CD4-positive, CD25-positive, alpha-beta regulatory T cell (primary cell): ENCODE measurements at regions not wholly inside any gene's neighbourhood (a gene's known extent, or its start where the extent isn't known, plus 50 kb on each side); places are given as distances from the start of the nearest gene placed in this dataset.

Source experiments
- ATAC-seq, 2 donors: fragments of 150-1000 bp; cut with Tn5 transposase; one replicate each; pipeline ENCODE4 v1.10.0; 2021; ENCODE audit warnings: low read depth in 2 of 2, moderate number of reproducible peaks in 2 of 2, moderate library complexity in 1 of 2
- DNase-seq, 3 donors: peaks; one replicate each; pipeline versions ENCODE4 v3.0.0 to v3.0.0-alpha.2; 2012 to 2022; ENCODE audit warnings: mixed read lengths in 1 of 3
- H3K27ac ChIP-seq: one replicate; pipeline ENCODE4 v1.7.0; 2013; ENCODE audit warnings: mild to moderate bottlenecking, low read length; ENCODE audit not compliant: insufficient read depth, poor library complexity, severe bottlenecking
- H3K27me3 ChIP-seq: one replicate; pipeline ENCODE4 v1.7.0; 2013; ENCODE audit warnings: low read length; ENCODE audit not compliant: control insufficient read depth, insufficient read depth
- H3K36me3 ChIP-seq: one replicate; pipeline ENCODE4 v1.7.0; 2013; ENCODE audit warnings: mild to moderate bottlenecking, low read length, moderate library complexity; ENCODE audit not compliant: control insufficient read depth, insufficient read depth
- H3K4me1 ChIP-seq: 2 replicates; pipeline ENCODE4 v1.7.0; 2013; ENCODE audit warnings: mild to moderate bottlenecking, low read length; ENCODE audit not compliant: insufficient read depth, control insufficient read depth, poor library complexity, severe bottlenecking
- H3K4me3 ChIP-seq: one replicate; pipeline ENCODE4 v1.7.0; 2013; ENCODE audit warnings: low read depth, mild to moderate bottlenecking, low read length, moderate library complexity
- H3K9me3 ChIP-seq, 2 experiments: 1 replicate in 1 of 2; 2 replicates in 1 of 2; pipeline ENCODE4 v1.7.0; 2013; ENCODE audit warnings: low read length in 2 of 2, mild to moderate bottlenecking in 1 of 2, moderate library complexity in 1 of 2; ENCODE audit not compliant: control insufficient read depth in 2 of 2
- H3K27ac Mint-ChIP-seq, 3 donors: one replicate each; pipeline ENCODE4 v1.8.0; 2020 to 2022; ENCODE audit warnings: mild to moderate bottlenecking in 3 of 3, mixed read lengths in 3 of 3, moderate library complexity in 2 of 3
- H3K27me3 Mint-ChIP-seq: one replicate; pipeline ENCODE4 v1.8.0; 2022; ENCODE audit warnings: mild to moderate bottlenecking, mixed read lengths
- H3K36me3 Mint-ChIP-seq: one replicate; pipeline ENCODE4 v1.8.0; 2020; ENCODE audit warnings: mixed read lengths
- H3K4me1 Mint-ChIP-seq, 4 donors: one replicate each; pipeline ENCODE4 v1.8.0; 2020 to 2022; ENCODE audit warnings: mixed read lengths in 4 of 4, mild to moderate bottlenecking in 1 of 4
- H3K4me3 Mint-ChIP-seq, 4 donors: one replicate each; pipeline ENCODE4 v1.8.0; 2020 to 2022; ENCODE audit warnings: mild to moderate bottlenecking in 4 of 4, mixed read lengths in 4 of 4, moderate library complexity in 3 of 4
- H3K9me3 Mint-ChIP-seq, 7 donors: one replicate each; pipeline ENCODE4 v1.8.0; 2020 to 2022; ENCODE audit warnings: mixed read lengths in 7 of 7, mild to moderate bottlenecking in 3 of 7, moderate library complexity in 2 of 7

- Mint-ChIP-seq H3K9me3 (peaks cover 1 to 15% (median 7%) of the 10 kb centered on the region in 7 donors), H3K36me3 (no peaks in the 10 kb centered on the region), H3K27me3 (no peaks in the 10 kb centered on the region), H3K4me3 (no peak overlapping the region), H3K27ac (no peak overlapping the region), H3K4me1 (no peaks in the 10 kb centered on the region)
- Histone ChIP-seq H3K36me3 (no peaks in the 10 kb centered on the region), H3K27me3 (no peaks in the 10 kb centered on the region), H3K4me1 (no peaks in the 10 kb centered on the region), H3K27ac (no peak overlapping the region), H3K4me3 (no peak overlapping the region), H3K9me3 (peaks cover 2 to 5% of the 10 kb centered on the region in 2 experiments)
- ATAC-seq (no peak), DNase-seq (no peak)
These were observed 284.9 kb upstream of the IRX1 start for GRCh38 chr5:3310541-3311261.

- H3K36me3 Mint-ChIP-seq, result no peaks in the 10 kb centered on the region
- H3K4me3 Mint-ChIP-seq, result no peak overlapping the region
- Histone ChIP-seq H3K4me1 (no peaks in the 10 kb centered on the region), H3K27ac (no peak overlapping the region), H3K27me3 (no peaks in the 10 kb centered on the region), H3K4me3 (no peak overlapping the region), H3K36me3 (no peaks in the 10 kb centered on the region), H3K9me3 (peaks cover 2 to 5% of the 10 kb centered on the region in 2 experiments)
- ATAC-seq (no peak), DNase-seq (no peak)
- no peaks in the 10 kb centered on the region for H3K4me1 Mint-ChIP-seq
- H3K9me3 Mint-ChIP-seq, result peaks cover 3 to 13% (median 9%) of the 10 kb centered on the region in 7 donors
- H3K27ac Mint-ChIP-seq, result no peak overlapping the region
- no peaks in the 10 kb centered on the region for H3K27me3 Mint-ChIP-seq
These were observed 286.1 kb upstream of the IRX1 start for GRCh38 chr5:3309538-3309937.

GRCh38 chr5:3307982-3308621 is 287.5 kb upstream of the IRX1 start:
- Histone ChIP-seq H3K36me3 (no peaks in the 10 kb centered on the region), H3K27me3 (no peaks in the 10 kb centered on the region), H3K9me3 (peaks cover 2 to 4% of the 10 kb centered on the region in 2 experiments), H3K4me1 (no peaks in the 10 kb centered on the region), H3K27ac (no peak overlapping the region), H3K4me3 (no peak overlapping the region)
- H3K4me1 Mint-ChIP-seq, result no peaks in the 10 kb centered on the region
- no peak overlapping the region for H3K27ac Mint-ChIP-seq
- H3K36me3 Mint-ChIP-seq, result no peaks in the 10 kb centered on the region
- ATAC-seq (no peak), DNase-seq (no peak)
- H3K9me3 Mint-ChIP-seq, result peaks cover 1 to 13% (median 4%) of the 10 kb centered on the region in 7 donors
- no peak overlapping the region for H3K4me3 Mint-ChIP-seq
- no peaks in the 10 kb centered on the region for H3K27me3 Mint-ChIP-seq

- no peaks in the 10 kb centered on the region for H3K27me3 Mint-ChIP-seq
- H3K9me3 Mint-ChIP-seq, result peaks cover 0 to 12% (median 4%) of the 10 kb centered on the region in 7 donors
- H3K36me3 Mint-ChIP-seq, result no peaks in the 10 kb centered on the region
- no peak overlapping the region for H3K27ac Mint-ChIP-seq
- no peaks in the 10 kb centered on the region for H3K4me1 Mint-ChIP-seq
- ATAC-seq (no peak), DNase-seq (no peak)
- H3K36me3 ChIP-seq, result no peaks in the 10 kb centered on the region
- H3K27me3 ChIP-seq, result no peaks in the 10 kb centered on the region
- H3K9me3 ChIP-seq, result no peaks in the 10 kb centered on the region
- H3K4me1 ChIP-seq, result no peaks in the 10 kb centered on the region
- no peak overlapping the region for H3K4me3 Mint-ChIP-seq
- H3K27ac ChIP-seq, result no peak overlapping the region
- H3K4me3 ChIP-seq, result no peak overlapping the region
These were observed 290.2 kb upstream of the IRX1 start for GRCh38 chr5:3305432-3305831.

- H3K36me3 ChIP-seq, result no peaks in the 10 kb centered on the region
- H3K9me3 ChIP-seq, result no peaks in the 10 kb centered on the region
- Mint-ChIP-seq H3K36me3 (no peaks in the 10 kb centered on the region), H3K9me3 (peaks cover 0 to 12% (median 4%) of the 10 kb centered on the region in 7 donors), H3K27ac (no peak overlapping the region), H3K4me3 (no peak overlapping the region), H3K4me1 (no peaks in the 10 kb centered on the region), H3K27me3 (no peaks in the 10 kb centered on the region)
- ATAC-seq (no peak), DNase-seq (no peak)
- H3K4me3 ChIP-seq, result no peak overlapping the region
- no peaks in the 10 kb centered on the region for H3K4me1 ChIP-seq
- H3K27ac ChIP-seq, result no peak overlapping the region
- no peaks in the 10 kb centered on the region for H3K27me3 ChIP-seq
These were observed 291.3 kb upstream of the IRX1 start for GRCh38 chr5:3304346-3304745.

- Mint-ChIP-seq H3K36me3 (no peaks in the 10 kb centered on the region), H3K27ac (no peak overlapping the region), H3K9me3 (peaks cover 0 to 12% (median 4%) of the 10 kb centered on the region in 7 donors), H3K27me3 (no peaks in the 10 kb centered on the region), H3K4me1 (no peaks in the 10 kb centered on the region), H3K4me3 (no peak overlapping the region)
- no peaks in the 10 kb centered on the region for H3K9me3 ChIP-seq
- ATAC-seq, result no peak
- H3K27me3 ChIP-seq, result no peaks in the 10 kb centered on the region
- no peak overlapping the region for H3K4me3 ChIP-seq
- no peaks in the 10 kb centered on the region for H3K36me3 ChIP-seq
- no peak for DNase-seq
- no peak overlapping the region for H3K27ac ChIP-seq
- H3K4me1 ChIP-seq, result no peaks in the 10 kb centered on the region
These were observed 291.9 kb upstream of the IRX1 start for GRCh38 chr5:3303777-3304176.

GRCh38 chr5:3302228-3302627 is 293.4 kb upstream of the IRX1 start:
- H3K27me3 Mint-ChIP-seq, result no peaks in the 10 kb centered on the region
- H3K4me1 ChIP-seq, result no peaks in the 10 kb centered on the region
- H3K4me3 ChIP-seq, result no peak overlapping the region
- no peaks in the 10 kb centered on the region for H3K36me3 ChIP-seq
- no peak for ATAC-seq
- no peak overlapping the region for H3K27ac Mint-ChIP-seq
- H3K27me3 ChIP-seq, result no peaks in the 10 kb centered on the region
- DNase-seq, result no peak
- no peaks in the 10 kb centered on the region for H3K36me3 Mint-ChIP-seq
- no peaks in the 10 kb centered on the region for H3K9me3 ChIP-seq
- H3K9me3 Mint-ChIP-seq, result peaks cover 0 to 8% (median 4%) of the 10 kb centered on the region in 7 donors
- no peak overlapping the region for H3K4me3 Mint-ChIP-seq
- H3K27ac ChIP-seq, result no peak overlapping the region
- no peaks in the 10 kb centered on the region for H3K4me1 Mint-ChIP-seq

GRCh38 chr5:3301306-3301705 is 294.3 kb upstream of the IRX1 start:
- no peak for ATAC-seq
- H3K27me3 Mint-ChIP-seq, result no peaks in the 10 kb centered on the region

More at GRCh38 chr5:3301306-3301705, 294.3 kb upstream of the IRX1 start:
- H3K36me3 Mint-ChIP-seq, result no peaks in the 10 kb centered on the region
- Histone ChIP-seq H3K9me3 (no peaks in the 10 kb centered on the region), H3K27ac (no peak overlapping the region), H3K27me3 (no peaks in the 10 kb centered on the region), H3K4me3 (no peak overlapping the region), H3K4me1 (no peaks in the 10 kb centered on the region), H3K36me3 (no peaks in the 10 kb centered on the region)
- H3K4me1 Mint-ChIP-seq, result no peaks in the 10 kb centered on the region
- no peak for DNase-seq
- peaks cover 0 to 9% (median 4%) of the 10 kb centered on the region in 7 donors for H3K9me3 Mint-ChIP-seq
- H3K4me3 Mint-ChIP-seq, result no peak overlapping the region
- H3K27ac Mint-ChIP-seq, result no peak overlapping the region
